RWPE1 (cell line): ENCODE measurements at regions not wholly inside any gene's neighbourhood (a gene's known extent, or its start where the extent isn't known, plus 50 kb on each side); places are given as distances from the start of the nearest gene placed in this dataset.
A peak's percentile ranks its signal among the peaks of the same experiment; 100 is the strongest.

ENCODE experiments used
- CTCF ChIA-PET: fragments of 350-600 bp; sonication (Branson Sonifier 250); formaldehyde crosslinking; extraction: SDS; loops from one replicate; lab custom pipeline; 2021; lab: Yijun Ruan, JAX
- POLR2A ChIA-PET: fragments of 400-600 bp; formaldehyde crosslinking; extraction: SDS; loops from one replicate; lab custom pipeline; 2020; ENCODE audit warnings: antibody characterized with exemption; ENCODE audit not compliant: low non-redundant PET; lab: Yijun Ruan, JAX
- DNase-seq: peaks from one replicate; pipeline ENCODE4 v3.0.0; 2012; ENCODE audit warnings: low spot score
- H3K27ac ChIP-seq: fragments of 450-650 bp; 2 replicates; pipeline ENCODE4 v1.5.1; 2017
- CTCF ChIP-seq: fragments of 450-650 bp; conservative IDR thresholded peaks from 2 replicates; pipeline ENCODE4 v1.5.1; 2017; ENCODE audit warnings: low read depth, mild to moderate bottlenecking

- ChIA-PET POLR2A (no interaction called here), CTCF (interaction anchor here (0.7 kb wide), 1 partner anchor 147 kb away, joined by 3 read pairs; no protein-coding TSS in a partner anchor)
- TF ChIP-seq CTCF = no peak
- no peak for DNase-seq
- H3K27ac ChIP-seq = no peak overlapping the region
Observed at GRCh38 chr7:34488766-34489165, 169.3 kb upstream of the NPSR1 start.

GRCh38 chr7:34491899-34492298 lies 166.1 kb upstream of the NPSR1 start:
- DNase-seq = no peak
- ChIA-PET CTCF (no interaction called here), POLR2A (no interaction called here)
- H3K27ac ChIP-seq = no peak overlapping the region
- no peak for TF ChIP-seq CTCF

GRCh38 chr7:34493752-34494151 lies 164.3 kb upstream of the NPSR1 start:
- CTCF ChIA-PET = interaction anchor here (0.6 kb wide), 1 partner anchor 188 kb away, joined by 4 read pairs; no protein-coding TSS in a partner anchor
- H3K27ac ChIP-seq = no peak overlapping the region
- DNase-seq = no peak
- TF ChIP-seq CTCF = no peak
- POLR2A ChIA-PET = no interaction called here

- H3K27ac ChIP-seq = no peak overlapping the region
- ChIA-PET CTCF (interaction anchor here (0.6 kb wide), 2 partner anchors 400 to 428 kb away, joined by 3 read pairs; no protein-coding TSS in a partner anchor), POLR2A (no interaction called here)
- no peak for TF ChIP-seq CTCF
- DNase-seq = peak; percentile 15
Observed at GRCh38 chr7:34497153-34497777, 160.8 kb upstream of the NPSR1 start.

- POLR2A ChIA-PET = no interaction called here
- no peak for DNase-seq
- TF ChIP-seq CTCF = no peak
- no peak overlapping the region for H3K27ac ChIP-seq
- CTCF ChIA-PET = no interaction called here
Observed at GRCh38 chr7:34501156-34501555, 156.9 kb upstream of the NPSR1 start.

- TF ChIP-seq CTCF = no peak
- DNase-seq = no peak
- ChIA-PET CTCF (no interaction called here), POLR2A (no interaction called here)
- no peak overlapping the region for H3K27ac ChIP-seq
Observed at GRCh38 chr7:34507191-34507590, 150.8 kb upstream of the NPSR1 start.
